ENCODE measurements at regions not wholly inside any gene's neighbourhood (a gene's known extent, or its start where the extent isn't known, plus 50 kb on each side); places are given as distances from the start of the nearest gene placed in this dataset.

- ChIA-PET CTCF (interaction anchor here (1.2 kb wide), 1 partner anchor 289 kb away, joined by 3 read pairs; the partner anchor contains the start of gene EDN1), POLR2A (no interaction called here)
- H3K27ac Mint-ChIP-seq, result no peak overlapping the region
- H3K36me3 Mint-ChIP-seq, result no peaks in the 10 kb centered on the region
- H3K4me3 Mint-ChIP-seq, result no peak overlapping the region
- H3K27me3 Mint-ChIP-seq (ENCODE audit: low read depth), result no peaks in the 10 kb centered on the region
- no peak for TF ChIP-seq KAT7 (CRISPR knock-in tag; IDR thresholded peaks at IDR 0.05; ENCODE audit: borderline replicate concordance)
- TF ChIP-seq ZNF671 (CRISPR knock-in tag; IDR thresholded peaks at IDR 0.05), result no peak
- TF ChIP-seq ZNF396 (CRISPR knock-in tag; IDR thresholded peaks at IDR 0.05; ENCODE audit: borderline replicate concordance), result no peak
- TF ChIP-seq FOXJ3 (CRISPR knock-in tag; IDR thresholded peaks at IDR 0.05; ENCODE audit: borderline replicate concordance), result no peak
- TF ChIP-seq CBFB (CRISPR knock-in tag; IDR thresholded peaks at IDR 0.05; ENCODE audit: low read depth), result no peak
- TF ChIP-seq JUN (CRISPR knock-in tag; IDR thresholded peaks at IDR 0.05), result no peak
- no peak for TF ChIP-seq ZNF423 (CRISPR knock-in tag; IDR thresholded peaks at IDR 0.05)
- TF ChIP-seq ZNF138 (CRISPR knock-in tag; conservative IDR thresholded peaks at IDR 0.05), result no peak
- TF ChIP-seq ZNF532 (CRISPR knock-in tag; IDR thresholded peaks at IDR 0.05; ENCODE audit: borderline replicate concordance), result no peak
- no peak for TF ChIP-seq GRHL2 (CRISPR knock-in tag; IDR thresholded peaks at IDR 0.05; ENCODE audit: insufficient replicate concordance, severe bottlenecking)
- no peak for TF ChIP-seq FOXP1 (CRISPR knock-in tag; IDR thresholded peaks at IDR 0.05; ENCODE audit: borderline replicate concordance)
- TF ChIP-seq RORB (CRISPR knock-in tag; IDR thresholded peaks at IDR 0.05), result no peak
- no peak for TF ChIP-seq NFE2L1 (CRISPR knock-in tag; IDR thresholded peaks at IDR 0.05)
- no peak for TF ChIP-seq CDX4 (CRISPR knock-in tag; IDR thresholded peaks at IDR 0.05; ENCODE audit: borderline replicate concordance)
- no peak for TF ChIP-seq SMAD3 (CRISPR knock-in tag; IDR thresholded peaks at IDR 0.05; ENCODE audit: borderline replicate concordance)
- TF ChIP-seq NFATC4 (CRISPR knock-in tag; IDR thresholded peaks at IDR 0.05), result no peak
- TF ChIP-seq OVOL2 (CRISPR knock-in tag; IDR thresholded peaks at IDR 0.05; ENCODE audit: borderline replicate concordance), result no peak
- no peak for ATAC-seq
- H3K4me1 Mint-ChIP-seq, result 0 out of 2 replicates have a peak, but pooled peaks cover 3% of the 10 kb centered on the region
- no peaks in the 10 kb centered on the region for H3K9me3 Mint-ChIP-seq
- DNase-seq (ENCODE audit: low spot score), result no peak
Measured at GRCh38 chr6:12580290-12580689, 136.3 kb upstream of the PHACTR1 start.

DNA sequence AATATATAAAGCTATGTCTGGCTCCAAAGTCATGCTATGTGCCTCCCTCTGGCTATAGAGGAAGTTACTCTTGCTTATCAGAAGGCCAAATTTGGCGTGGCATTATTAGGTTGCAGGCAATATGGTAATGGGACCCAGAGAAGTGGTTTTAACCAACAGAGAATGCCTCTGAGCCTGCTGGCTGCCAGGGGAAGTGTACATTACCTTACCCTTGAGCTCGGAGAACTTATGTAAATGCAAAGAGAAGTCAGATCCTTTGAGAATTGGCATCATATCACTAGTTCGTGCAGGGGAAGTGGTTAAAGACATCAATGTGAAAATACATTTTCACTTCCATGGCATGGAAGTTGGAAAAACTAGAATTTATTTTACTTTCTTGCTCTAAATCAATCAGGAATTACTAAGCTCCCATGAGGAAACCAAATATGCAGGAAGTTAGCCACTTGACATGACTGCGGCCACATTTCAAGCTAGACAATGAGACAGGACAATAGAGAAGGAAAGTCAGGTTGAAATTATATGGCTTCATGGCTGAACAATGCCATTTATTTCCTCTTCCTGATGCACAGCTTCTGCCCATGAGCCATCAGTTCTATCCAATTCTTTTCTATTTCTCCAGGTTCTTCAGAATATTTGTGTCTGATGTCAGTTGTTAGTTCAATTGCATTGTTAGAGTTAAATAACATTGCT lies 134.0 kb upstream of the PHACTR1 start:
- Mint-ChIP-seq H3K4me1 (peaks cover 4% of the 10 kb centered on the region; the same call in 1 of the 2 replicates), H3K4me3 (no peak overlapping the region), H3K27me3 (ENCODE audit: low read depth) (no peaks in the 10 kb centered on the region), H3K27ac (no peak overlapping the region), H3K36me3 (no peaks in the 10 kb centered on the region), H3K9me3 (no peaks in the 10 kb centered on the region)
- CTCF ChIA-PET, result interaction anchor here (0.8 to 1.6 kb wide), 6 partner anchors 11 to 292 kb away, joined by 3 to 6 read pairs (median 3); partner anchors contain the start of gene EDN1
- POLR2A ChIA-PET, result no interaction called here
- no peak for DNase-seq (ENCODE audit: low spot score)
- ATAC-seq, result no peak
- TF ChIP-seq ZBTB21 (CRISPR knock-in tag; IDR thresholded peaks at IDR 0.05; ENCODE audit: borderline replicate concordance) (no peak), ATF6 (CRISPR knock-in tag; IDR thresholded peaks at IDR 0.05) (no peak), EMX1 (CRISPR knock-in tag; IDR thresholded peaks at IDR 0.05) (no peak), ATF1 (CRISPR knock-in tag; IDR thresholded peaks at IDR 0.05) (no peak), TCF7 (CRISPR knock-in tag; IDR thresholded peaks at IDR 0.05; ENCODE audit: low read depth) (no peak), NFYB (CRISPR knock-in tag; conservative IDR thresholded peaks at IDR 0.05; ENCODE audit: low read depth) (no peak), FOXK1 (CRISPR knock-in tag; IDR thresholded peaks at IDR 0.05) (no peak), ESRRA (CRISPR knock-in tag; IDR thresholded peaks at IDR 0.05; ENCODE audit: borderline replicate concordance) (no peak)
- TF ChIP-seq, protein P1, sequence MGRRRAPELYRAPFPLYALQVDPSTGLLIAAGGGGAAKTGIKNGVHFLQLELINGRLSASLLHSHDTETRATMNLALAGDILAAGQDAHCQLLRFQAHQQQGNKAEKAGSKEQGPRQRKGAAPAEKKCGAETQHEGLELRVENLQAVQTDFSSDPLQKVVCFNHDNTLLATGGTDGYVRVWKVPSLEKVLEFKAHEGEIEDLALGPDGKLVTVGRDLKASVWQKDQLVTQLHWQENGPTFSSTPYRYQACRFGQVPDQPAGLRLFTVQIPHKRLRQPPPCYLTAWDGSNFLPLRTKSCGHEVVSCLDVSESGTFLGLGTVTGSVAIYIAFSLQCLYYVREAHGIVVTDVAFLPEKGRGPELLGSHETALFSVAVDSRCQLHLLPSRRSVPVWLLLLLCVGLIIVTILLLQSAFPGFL (CRISPR knock-in tag; IDR thresholded peaks at IDR 0.05; ENCODE audit: borderline replicate concordance), result no peak
- TF ChIP-seq, protein P2, sequence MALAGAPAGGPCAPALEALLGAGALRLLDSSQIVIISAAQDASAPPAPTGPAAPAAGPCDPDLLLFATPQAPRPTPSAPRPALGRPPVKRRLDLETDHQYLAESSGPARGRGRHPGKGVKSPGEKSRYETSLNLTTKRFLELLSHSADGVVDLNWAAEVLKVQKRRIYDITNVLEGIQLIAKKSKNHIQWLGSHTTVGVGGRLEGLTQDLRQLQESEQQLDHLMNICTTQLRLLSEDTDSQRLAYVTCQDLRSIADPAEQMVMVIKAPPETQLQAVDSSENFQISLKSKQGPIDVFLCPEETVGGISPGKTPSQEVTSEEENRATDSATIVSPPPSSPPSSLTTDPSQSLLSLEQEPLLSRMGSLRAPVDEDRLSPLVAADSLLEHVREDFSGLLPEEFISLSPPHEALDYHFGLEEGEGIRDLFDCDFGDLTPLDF (CRISPR knock-in tag; IDR thresholded peaks at IDR 0.05), result no peak
